Spleen (tissue), 11 donors: ENCODE measurements at regions not wholly inside any gene's neighbourhood (a gene's known extent, or its start where the extent isn't known, plus 50 kb on each side); places are given as distances from the start of the nearest gene placed in this dataset.

Experiments
- DNase-seq: peaks from one replicate; pipeline ENCODE4 v3.0.0-alpha.2; 2020
- H3K27ac ChIP-seq, 8 donors: fragments of 200-600 bp; sonication (generic) in 7 of 8; 1 replicate in 4 of 8; 2 replicates in 4 of 8; pipeline versions ENCODE4 v1.5.0 to v1.8.0; 2016 to 2021; ENCODE audit warnings: inconsistent platforms in 4 of 8, mild to moderate bottlenecking in 4 of 8, moderate library complexity in 1 of 8
- H3K27me3 ChIP-seq, 7 donors: fragments of 200-600 bp; sonication (generic) in 6 of 7; replicated peaks in 1 of 7; 1 replicate in 4 of 7; 2 replicates in 3 of 7; pipeline versions ENCODE4 v1.5.0 to v1.8.0; 2016 to 2021; ENCODE audit warnings: inconsistent platforms in 3 of 7, mild to moderate bottlenecking in 1 of 7
- H3K36me3 ChIP-seq, 6 donors: fragments of 200-600 bp; sonication (generic) in 5 of 6; 1 replicate in 4 of 6; 2 replicates in 2 of 6; pipeline versions ENCODE4 v1.5.0 to v1.8.0; 2016 to 2021; ENCODE audit warnings: inconsistent platforms in 2 of 6
- H3K4me1 ChIP-seq, 6 donors: fragments of 200-600 bp; sonication (generic) in 5 of 6; 1 replicate in 3 of 6; 2 replicates in 3 of 6; pipeline versions ENCODE4 v1.5.0 to v1.8.0; 2016 to 2021; ENCODE audit warnings: inconsistent platforms in 3 of 6
- H3K4me3 ChIP-seq, 8 donors: fragments of 200-600 bp; sonication (generic) in 7 of 8; 1 replicate in 4 of 8; 2 replicates in 4 of 8; pipeline versions ENCODE4 v1.5.0 to v1.8.0; 2016 to 2021; ENCODE audit warnings: inconsistent platforms in 4 of 8, mild to moderate bottlenecking in 4 of 8, moderate library complexity in 2 of 8
- H3K9me3 ChIP-seq, 8 donors: fragments of 200-600 bp; sonication (generic) in 7 of 8; 1 replicate in 4 of 8; 2 replicates in 4 of 8; pipeline versions ENCODE4 v1.5.0 to v1.8.0; 2016 to 2021; ENCODE audit warnings: inconsistent platforms in 4 of 8
- CTCF ChIP-seq, 11 experiments: fragments of 200-600 bp in 7 of 11; fragments of 450-650 bp in 4 of 11; sonication (generic) in 4 of 11; IDR thresholded peaks in 8 of 11; conservative IDR thresholded peaks in 3 of 11; 1 replicate in 7 of 11; 2 replicates in 4 of 11; pipeline versions ENCODE4 v1.4.0 to v1.8.0; 2016 to 2021; ENCODE audit warnings: antibody characterized with exemption in 11 of 11, inconsistent platforms in 4 of 11, mild to moderate bottlenecking in 1 of 11
- POLR2A ChIP-seq, 3 donors: fragments of 450-650 bp; IDR thresholded peaks; one replicate each; pipeline ENCODE4 v1.5.1; 2017; ENCODE audit warnings: antibody characterized with exemption in 3 of 3, mild to moderate bottlenecking in 1 of 3
- POLR2AphosphoS5 ChIP-seq, 3 donors: sonication (generic); formaldehyde crosslinking; IDR thresholded peaks; one replicate each; pipeline ENCODE4 v1.5.1; 2017; ENCODE audit warnings: antibody characterized with exemption in 3 of 3
- WGBS, 5 donors: extraction: QIAGEN DNeasy Blood & Tissue Kit in 3 of 5; methylation state at CpG; one replicate each; pipeline versions ENCODE4 v1.1.5 to v1.1.7; 2013 to 2018; 5-methylcytosine and 5-hydroxymethylcytosine counted together
- intact Hi-C: fragments of 100-400 bp; cut with DNase I; formaldehyde crosslinking; loops from one replicate; pipeline ENCODE4 v1.15.0; 2023; ENCODE audit warnings: low total_unique reads
- donor health status: healthy with polysubstance abuse.
- donor health status: DM: no; HTN: no; CAD: no; lungs with moderate emphysema.
- donor health status: DM: no; HTN: no; CAD: no.
- donor health status: Bipolar disorder and iron deficiency.
- donor health status: healthy.
- donor health status: DM: no; HTN: no; CAD: no.
- donor health status: DM: yes; HTN: yes; CAD: no.

DNA sequence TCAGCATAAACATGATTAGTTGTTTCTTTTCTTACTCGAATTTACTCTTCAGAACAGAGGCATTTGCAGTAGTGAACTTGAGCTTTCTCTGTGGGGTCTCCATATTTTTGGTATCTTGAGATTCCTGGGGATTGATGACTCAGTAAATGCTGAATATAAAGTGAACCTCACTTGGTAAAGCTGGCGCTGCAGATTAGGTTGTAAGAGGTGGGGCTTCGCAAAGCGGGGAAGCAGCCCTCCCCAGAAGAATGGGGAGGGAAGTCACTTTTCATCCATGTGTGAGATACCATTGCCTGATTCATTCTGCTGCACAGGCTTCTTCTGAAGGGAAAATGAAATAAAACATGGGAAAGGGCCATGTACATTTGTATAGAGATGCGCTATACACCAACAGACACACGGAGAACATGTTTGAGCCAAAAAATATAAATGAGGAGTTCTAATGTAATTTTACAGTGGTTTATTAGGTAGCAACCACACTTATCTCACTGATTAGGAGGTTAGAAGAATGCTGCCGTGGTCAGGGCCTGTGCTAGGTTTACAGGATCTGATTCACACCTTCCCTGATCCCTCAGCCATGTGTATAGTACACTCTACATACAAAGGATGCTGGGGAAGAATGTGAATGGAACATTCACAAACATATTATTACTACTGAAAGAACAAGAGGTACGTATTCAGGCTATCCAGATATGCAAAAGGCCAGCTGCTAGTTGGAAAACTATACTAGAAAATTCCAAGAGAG, 63.5 kb downstream of the DNTTIP2 start:
- intact Hi-C loops = no loop called here
- 72 to 78% (median 76%) methylated on average over 8 of the region's 8 CpGs for WGBS, 5 donors

GRCh38 chr1:93814795-93815340, 64.1 kb downstream of the DNTTIP2 start:
- Histone ChIP-seq H3K4me1 (peaks cover 17 to 52% (median 30%) of the 10 kb centered on the region in 6 donors), H3K9me3 (no peaks in the 10 kb centered on the region), H3K4me3 (no peak overlapping the region), H3K27ac (no peak overlapping the region), H3K36me3 (no peaks in the 10 kb centered on the region), H3K27me3 (no peaks in the 10 kb centered on the region)
- WGBS, 5 donors = 76 to 83% (median 81%) methylated on average over 8 of the region's 8 CpGs
- intact Hi-C loops = no loop called here
- no peak for DNase-seq
- no peak for TF ChIP-seq POLR2A (IDR thresholded peaks at IDR 0.05)
- TF ChIP-seq CTCF (IDR thresholded peaks at IDR 0.05 in 8 of 11, conservative IDR thresholded peaks at IDR 0.05 in 3 of 11) = peak in 1 of 11 experiments; percentile 4

More for the DNA sequence above, 63.5 kb downstream of the DNTTIP2 start:
- peaks cover 17 to 52% (median 30%) of the 10 kb centered on the region in 6 donors for H3K4me1 ChIP-seq
- H3K9me3 ChIP-seq = no peaks in the 10 kb centered on the region
- DNase-seq = no peak
- peak overlapping the region in 2 of 8 donors; percentile 76 to 82 for H3K27ac ChIP-seq
- no peaks in the 10 kb centered on the region for H3K36me3 ChIP-seq
- no peaks in the 10 kb centered on the region for H3K27me3 ChIP-seq
- H3K4me3 ChIP-seq = no peak overlapping the region
- TF ChIP-seq POLR2A (IDR thresholded peaks at IDR 0.05) (no peak), POLR2AphosphoS5 (IDR thresholded peaks at IDR 0.05) (no peak)

DNA sequence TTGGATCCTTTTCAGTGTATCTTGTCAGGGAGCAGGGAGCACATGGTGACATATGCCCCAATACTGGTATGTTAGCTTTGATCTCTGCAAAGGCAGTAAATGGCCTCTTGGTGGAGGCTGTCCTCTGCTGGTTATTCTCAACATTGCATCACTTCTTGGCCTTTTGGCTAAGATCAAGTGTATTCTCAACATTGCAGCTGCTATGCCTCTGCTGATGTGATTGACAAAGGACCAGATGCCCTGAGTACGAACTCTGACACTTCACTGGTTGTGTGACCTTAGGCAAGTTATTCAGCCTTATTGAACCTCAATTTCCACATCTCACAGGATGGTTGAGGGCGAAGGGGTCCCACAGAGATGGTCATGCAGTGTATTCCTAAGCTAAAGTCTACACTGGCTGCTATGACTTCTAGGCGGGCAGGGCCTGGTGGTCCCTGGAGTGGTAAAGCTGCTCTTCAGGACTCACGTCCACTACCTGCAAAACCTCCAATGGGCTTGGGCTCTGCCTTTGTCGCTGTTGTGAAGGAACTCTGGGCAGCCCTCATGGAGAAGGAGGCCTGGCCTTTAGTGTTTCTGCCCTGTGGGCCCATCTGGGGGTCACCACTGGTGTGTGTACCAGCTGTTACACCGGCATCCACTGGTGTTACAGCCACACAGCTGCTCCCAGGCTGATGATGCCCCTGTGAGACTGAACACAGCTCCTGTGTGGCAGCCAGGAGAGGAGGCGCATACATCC, 64.8 kb downstream of the DNTTIP2 start:
- 70 to 86% (median 80%) methylated on average over 7 of the region's 7 CpGs for WGBS, 5 donors
- no peak for DNase-seq
- TF ChIP-seq POLR2AphosphoS5 (IDR thresholded peaks at IDR 0.05) (peak in 1 of 3 donors; percentile 32), CTCF (IDR thresholded peaks at IDR 0.05 in 8 of 11, conservative IDR thresholded peaks at IDR 0.05 in 3 of 11) (peak; percentile 74 to 98 (median 87)), POLR2A (IDR thresholded peaks at IDR 0.05) (no peak)
- Histone ChIP-seq H3K4me3 (no peak overlapping the region), H3K36me3 (no peaks in the 10 kb centered on the region), H3K4me1 (peaks cover 17 to 52% (median 30%) of the 10 kb centered on the region in 6 donors), H3K27ac (no peak overlapping the region), H3K9me3 (no peaks in the 10 kb centered on the region), H3K27me3 (no peaks in the 10 kb centered on the region)
- intact Hi-C loops = no loop called here

- H3K9me3 ChIP-seq = peaks cover 0 to 5% (median 3%) of the 10 kb centered on the region in 8 donors
- H3K36me3 ChIP-seq = no peaks in the 10 kb centered on the region
- no peak for DNase-seq
- no peaks in the 10 kb centered on the region for H3K27me3 ChIP-seq
- TF ChIP-seq POLR2A (IDR thresholded peaks at IDR 0.05) = no peak
- TF ChIP-seq POLR2AphosphoS5 (IDR thresholded peaks at IDR 0.05) = no peak
- TF ChIP-seq CTCF (IDR thresholded peaks at IDR 0.05 in 8 of 11, conservative IDR thresholded peaks at IDR 0.05 in 3 of 11) = no peak
- H3K27ac ChIP-seq = no peak overlapping the region
- peaks cover 16 to 46% (median 29%) of the 10 kb centered on the region in 6 donors for H3K4me1 ChIP-seq
- 84 to 93% (median 92%) methylated on average over 2 of the region's 2 CpGs for WGBS, 5 donors
- no peak overlapping the region for H3K4me3 ChIP-seq
- intact Hi-C loops = no loop called here
Measured at GRCh38 chr1:93813076-93813475, 65.9 kb downstream of the DNTTIP2 start.
